Glutamatergic neuron (in vitro differentiated cells): ENCODE measurements at regions not wholly inside any gene's neighbourhood (a gene's known extent, or its start where the extent isn't known, plus 50 kb on each side); places are given as distances from the start of the nearest gene placed in this dataset.

ENCODE experiments used
- DNase-seq: peaks from one replicate; pipeline ENCODE4 v3.0.0; 2022
- H3K27ac Mint-ChIP-seq: one replicate; pipeline ENCODE4 v1.8.0; 2020; ENCODE audit warnings: mild to moderate bottlenecking, mixed read lengths, inconsistent platforms; ENCODE audit not compliant: unreplicated experiment
- H3K27me3 Mint-ChIP-seq: one replicate; pipeline ENCODE4 v1.8.0; 2020; ENCODE audit warnings: mild to moderate bottlenecking, moderate library complexity, mixed read lengths, inconsistent platforms; ENCODE audit not compliant: unreplicated experiment
- H3K36me3 Mint-ChIP-seq: one replicate; pipeline ENCODE4 v1.8.0; 2020; ENCODE audit warnings: mild to moderate bottlenecking, mixed read lengths, inconsistent platforms; ENCODE audit not compliant: unreplicated experiment
- H3K4me1 Mint-ChIP-seq: one replicate; pipeline ENCODE4 v1.8.0; 2020; ENCODE audit warnings: mild to moderate bottlenecking, low read depth, mixed read lengths, inconsistent platforms; ENCODE audit not compliant: unreplicated experiment
- H3K4me3 Mint-ChIP-seq: one replicate; pipeline ENCODE4 v1.8.0; 2020; ENCODE audit warnings: mild to moderate bottlenecking, mixed read lengths, inconsistent platforms; ENCODE audit not compliant: unreplicated experiment
- H3K9me3 Mint-ChIP-seq: one replicate; pipeline ENCODE4 v1.8.0; 2020; ENCODE audit warnings: mild to moderate bottlenecking, moderate library complexity, mixed read lengths, inconsistent platforms; ENCODE audit not compliant: unreplicated experiment
- CTCF ChIP-seq: fragments of 200-600 bp; sonication (generic); IDR thresholded peaks from one replicate; pipeline ENCODE4 v1.5.0; 2021; ENCODE audit not compliant: partially characterized antibody, unreplicated experiment

GRCh38 chr11:19502691-19503253 lies 209.9 kb upstream of the NAV2 start:
- Mint-ChIP-seq H3K4me3 (no peak overlapping the region), H3K4me1 (peaks cover 33% of the 10 kb centered on the region), H3K9me3 (peaks cover 6% of the 10 kb centered on the region), H3K36me3 (no peaks in the 10 kb centered on the region), H3K27ac (no peak overlapping the region), H3K27me3 (no peaks in the 10 kb centered on the region)
- no peak for TF ChIP-seq CTCF
- DNase-seq: no peak

- Mint-ChIP-seq H3K27me3 (no peaks in the 10 kb centered on the region), H3K4me1 (peaks cover 25% of the 10 kb centered on the region), H3K27ac (no peak overlapping the region), H3K9me3 (peaks cover 6% of the 10 kb centered on the region), H3K4me3 (no peak overlapping the region), H3K36me3 (no peaks in the 10 kb centered on the region)
- no peak for TF ChIP-seq CTCF
- DNase-seq: no peak
Observed at GRCh38 chr11:19501631-19502030, 211.0 kb upstream of the NAV2 start.

- no peak for TF ChIP-seq CTCF
- Mint-ChIP-seq H3K27me3 (no peaks in the 10 kb centered on the region), H3K4me3 (no peak overlapping the region), H3K4me1 (peaks cover 17% of the 10 kb centered on the region), H3K27ac (no peak overlapping the region), H3K36me3 (no peaks in the 10 kb centered on the region), H3K9me3 (peaks cover 4% of the 10 kb centered on the region)
- DNase-seq: no peak
Observed at GRCh38 chr11:19499999-19500398, 212.6 kb upstream of the NAV2 start.

GRCh38 chr11:19499026-19499669 lies 213.5 kb upstream of the NAV2 start:
- peaks cover 17% of the 10 kb centered on the region for H3K4me1 Mint-ChIP-seq
- peaks cover 2% of the 10 kb centered on the region for H3K9me3 Mint-ChIP-seq
- DNase-seq: no peak
- no peak overlapping the region for H3K4me3 Mint-ChIP-seq
- no peak overlapping the region for H3K27ac Mint-ChIP-seq
- H3K27me3 Mint-ChIP-seq: no peaks in the 10 kb centered on the region
- H3K36me3 Mint-ChIP-seq: no peaks in the 10 kb centered on the region
- no peak for TF ChIP-seq CTCF

- peaks cover 3% of the 10 kb centered on the region for H3K9me3 Mint-ChIP-seq
- H3K4me3 Mint-ChIP-seq: peak overlapping the region; percentile 68
- no peaks in the 10 kb centered on the region for H3K27me3 Mint-ChIP-seq
- no peak for TF ChIP-seq CTCF
- H3K36me3 Mint-ChIP-seq: peaks cover 16% of the 10 kb centered on the region
- peaks cover 23% of the 10 kb centered on the region for H3K4me1 Mint-ChIP-seq
- peak; percentile 60 for DNase-seq
- peak overlapping the region; percentile 82 for H3K27ac Mint-ChIP-seq
Observed at GRCh38 chr11:19493446-19494213, 219.0 kb upstream of the NAV2 start.
